RPMI8226 (cell line): ENCODE measurements at regions not wholly inside any gene's neighbourhood (a gene's known extent, or its start where the extent isn't known, plus 50 kb on each side); places are given as distances from the start of the nearest gene placed in this dataset.

Source experiments
- DNase-seq: peaks from one replicate; pipeline ENCODE4 v3.0.0-alpha.2; 2015

GRCh38 chr10:83037653-83038052 lies 1101.7 kb upstream of the GHITM start:
- DNase-seq: no peak

GRCh38 chr10:83038631-83039030 lies 1100.7 kb upstream of the GHITM start:
- no peak for DNase-seq

GRCh38 chr10:83045731-83046130 lies 1093.6 kb upstream of the GHITM start:
- DNase-seq: no peak

GRCh38 chr10:83050815-83051214 lies 1088.5 kb upstream of the GHITM start:
- DNase-seq: no peak

GRCh38 chr10:83062871-83063270 lies 1076.4 kb upstream of the GHITM start:
- no peak for DNase-seq

GRCh38 chr10:83073472-83073871 lies 1065.8 kb upstream of the GHITM start:
- DNase-seq: no peak

- no peak for DNase-seq
These were observed 1064.1 kb upstream of the GHITM start for GRCh38 chr10:83075016-83075814.

- DNase-seq: no peak
These were observed 1063.4 kb upstream of the GHITM start for GRCh38 chr10:83075815-83076355.

- no peak for DNase-seq
These were observed 1062.9 kb upstream of the GHITM start for GRCh38 chr10:83076443-83076842.

- no peak for DNase-seq
These were observed 1061.1 kb upstream of the GHITM start for GRCh38 chr10:83078160-83078559.

GRCh38 chr10:83078645-83079044 lies 1060.7 kb upstream of the GHITM start:
- no peak for DNase-seq

- no peak for DNase-seq
These were observed 1055.5 kb upstream of the GHITM start for GRCh38 chr10:83083831-83084230.

GRCh38 chr10:83089335-83089734 lies 1050.0 kb upstream of the GHITM start:
- DNase-seq: no peak

- no peak for DNase-seq
These were observed 1034.7 kb upstream of the GHITM start for GRCh38 chr10:83104616-83105015.

- no peak for DNase-seq
These were observed 1030.6 kb upstream of the GHITM start for GRCh38 chr10:83108565-83109333.

- DNase-seq: no peak
These were observed 1020.0 kb upstream of the GHITM start for GRCh38 chr10:83119346-83119745.

- DNase-seq: no peak
These were observed 1017.0 kb upstream of the GHITM start for GRCh38 chr10:83122336-83122735.

GRCh38 chr10:83127942-83128575 lies 1011.2 kb upstream of the GHITM start:
- no peak for DNase-seq

GRCh38 chr10:83140811-83141210 lies 998.5 kb upstream of the GHITM start:
- no peak for DNase-seq

- no peak for DNase-seq
These were observed 997.2 kb upstream of the GHITM start for GRCh38 chr10:83142074-83142563.

- no peak for DNase-seq
These were observed 994.8 kb upstream of the GHITM start for GRCh38 chr10:83144461-83144860.

- DNase-seq: no peak
These were observed 985.6 kb upstream of the GHITM start for GRCh38 chr10:83153714-83154113.

GRCh38 chr10:83164156-83164555 lies 975.2 kb upstream of the GHITM start:
- DNase-seq: no peak
